ENCODE measurements at regions not wholly inside any gene's neighbourhood (a gene's known extent, or its start where the extent isn't known, plus 50 kb on each side); places are given as distances from the start of the nearest gene placed in this dataset.
"Not testable (repeated sequence)": the region's sequence is repeated elsewhere in the genome, so short reads cannot be mapped to it uniquely, and the experiment has no call there.

DNA sequence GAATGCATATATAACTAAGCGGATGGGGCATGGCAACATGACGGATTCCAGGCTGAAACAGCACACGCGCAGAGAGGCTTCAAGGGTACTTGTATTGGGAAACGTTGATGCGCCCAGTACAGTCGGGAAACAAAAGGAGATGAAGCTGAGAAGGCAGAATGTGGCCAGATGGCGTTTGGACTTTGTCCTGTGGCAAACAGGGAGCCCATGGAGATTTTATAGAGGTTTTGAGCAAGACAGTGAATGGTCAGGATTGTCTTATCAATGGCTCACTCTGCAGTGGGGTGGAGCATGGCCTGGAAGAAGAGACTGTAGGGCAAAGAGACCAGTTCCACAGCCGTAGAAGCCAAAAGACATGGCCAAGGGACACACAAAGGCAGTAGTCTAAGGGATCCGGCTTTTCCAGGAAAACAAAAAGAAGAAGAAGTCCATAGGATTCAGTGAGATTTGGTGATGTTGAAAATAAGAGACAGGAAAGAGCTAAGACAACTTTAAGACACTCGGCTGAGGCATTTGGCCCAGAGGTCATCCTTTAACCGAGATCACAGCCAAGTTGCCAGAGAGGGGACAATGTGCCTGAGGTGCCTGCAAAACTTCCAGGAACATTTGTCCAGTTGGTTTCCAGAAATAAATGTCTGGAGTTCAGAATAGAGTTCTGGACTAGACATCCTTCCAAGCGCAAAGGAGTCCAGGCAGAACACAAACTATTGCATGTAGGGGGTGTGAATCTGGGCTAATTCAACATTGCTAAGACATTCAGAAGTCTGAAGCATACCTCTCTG, 123.0 kb upstream of the RREB1 start:
- no peak for DNase-seq (ENCODE audit: low spot score, unreplicated experiment)
- Mint-ChIP-seq H3K4me1 (ENCODE audit: low read depth) (no peaks in the 10 kb centered on the region), H3K36me3 (ENCODE audit: insufficient read depth) (no peaks in the 10 kb centered on the region), H3K27ac (no peak overlapping the region), H3K4me3 (ENCODE audit: low read depth) (no peak overlapping the region), H3K9me3 (ENCODE audit: low read depth) (no peaks in the 10 kb centered on the region), H3K27me3 (peaks cover 6% of the 10 kb centered on the region)
- TF ChIP-seq, protein P1, sequence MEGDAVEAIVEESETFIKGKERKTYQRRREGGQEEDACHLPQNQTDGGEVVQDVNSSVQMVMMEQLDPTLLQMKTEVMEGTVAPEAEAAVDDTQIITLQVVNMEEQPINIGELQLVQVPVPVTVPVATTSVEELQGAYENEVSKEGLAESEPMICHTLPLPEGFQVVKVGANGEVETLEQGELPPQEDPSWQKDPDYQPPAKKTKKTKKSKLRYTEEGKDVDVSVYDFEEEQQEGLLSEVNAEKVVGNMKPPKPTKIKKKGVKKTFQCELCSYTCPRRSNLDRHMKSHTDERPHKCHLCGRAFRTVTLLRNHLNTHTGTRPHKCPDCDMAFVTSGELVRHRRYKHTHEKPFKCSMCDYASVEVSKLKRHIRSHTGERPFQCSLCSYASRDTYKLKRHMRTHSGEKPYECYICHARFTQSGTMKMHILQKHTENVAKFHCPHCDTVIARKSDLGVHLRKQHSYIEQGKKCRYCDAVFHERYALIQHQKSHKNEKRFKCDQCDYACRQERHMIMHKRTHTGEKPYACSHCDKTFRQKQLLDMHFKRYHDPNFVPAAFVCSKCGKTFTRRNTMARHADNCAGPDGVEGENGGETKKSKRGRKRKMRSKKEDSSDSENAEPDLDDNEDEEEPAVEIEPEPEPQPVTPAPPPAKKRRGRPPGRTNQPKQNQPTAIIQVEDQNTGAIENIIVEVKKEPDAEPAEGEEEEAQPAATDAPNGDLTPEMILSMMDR (IDR thresholded peaks at IDR 0.05; ENCODE audit: unreplicated experiment): no peak

DNA sequence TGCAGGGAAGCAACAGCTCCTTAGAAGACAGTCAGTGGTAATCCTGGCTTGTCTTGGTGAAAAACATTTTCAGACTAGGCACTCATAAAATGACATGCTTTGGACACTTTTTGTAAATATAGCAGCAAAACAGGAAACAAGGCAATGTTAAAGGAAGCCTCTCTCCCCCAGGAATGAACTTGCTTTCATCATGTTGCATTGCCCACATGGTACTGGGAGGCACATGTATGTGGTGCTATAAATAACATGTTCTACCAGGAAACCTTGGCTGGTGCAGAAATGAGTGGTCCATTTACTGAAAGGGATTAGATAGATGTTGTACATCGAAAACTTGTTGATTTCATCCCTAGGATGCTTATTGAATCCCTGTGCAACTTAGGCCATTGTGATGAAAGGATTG, 121.4 kb upstream of the RREB1 start:
- DNase-seq (ENCODE audit: low spot score, unreplicated experiment): no peak
- no peak overlapping the region for H3K27ac Mint-ChIP-seq
- TF ChIP-seq, protein P1 (IDR thresholded peaks at IDR 0.05; ENCODE audit: unreplicated experiment): no peak
- no peaks in the 10 kb centered on the region for H3K9me3 Mint-ChIP-seq (ENCODE audit: low read depth)
- no peak overlapping the region for H3K4me3 Mint-ChIP-seq (ENCODE audit: low read depth)
- H3K36me3 Mint-ChIP-seq (ENCODE audit: insufficient read depth): no peaks in the 10 kb centered on the region
- H3K27me3 Mint-ChIP-seq: peaks cover 6% of the 10 kb centered on the region
- H3K4me1 Mint-ChIP-seq (ENCODE audit: low read depth): no peaks in the 10 kb centered on the region

DNA sequence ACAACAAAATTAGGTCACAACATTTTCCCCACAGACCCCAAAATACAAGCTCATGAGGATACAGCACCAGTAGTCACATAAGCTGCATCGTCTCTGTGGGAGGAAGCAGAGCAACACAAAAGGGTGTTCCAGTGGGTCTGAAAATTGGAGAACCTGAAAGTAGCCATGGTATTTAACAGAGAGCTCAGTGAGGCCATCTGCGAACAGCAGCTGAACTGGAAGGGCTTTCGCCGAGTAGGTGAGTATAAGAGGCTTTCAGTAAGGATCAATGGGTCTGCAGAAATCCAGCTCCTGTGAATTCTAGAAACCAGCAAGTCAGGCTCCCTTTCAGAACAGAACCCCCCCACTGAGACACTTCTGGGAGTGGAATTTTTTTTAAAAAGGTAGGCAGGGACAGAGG, 120.0 kb upstream of the RREB1 start:
- Mint-ChIP-seq H3K36me3 (ENCODE audit: insufficient read depth) (no peaks in the 10 kb centered on the region), H3K4me1 (ENCODE audit: low read depth) (no peaks in the 10 kb centered on the region), H3K4me3 (ENCODE audit: low read depth) (no peak overlapping the region), H3K27me3 (peaks cover 4% of the 10 kb centered on the region), H3K27ac (no peak overlapping the region), H3K9me3 (ENCODE audit: low read depth) (no peaks in the 10 kb centered on the region)
- DNase-seq (ENCODE audit: low spot score, unreplicated experiment): no peak
- TF ChIP-seq, protein P1 (IDR thresholded peaks at IDR 0.05; ENCODE audit: unreplicated experiment): no peak

DNA sequence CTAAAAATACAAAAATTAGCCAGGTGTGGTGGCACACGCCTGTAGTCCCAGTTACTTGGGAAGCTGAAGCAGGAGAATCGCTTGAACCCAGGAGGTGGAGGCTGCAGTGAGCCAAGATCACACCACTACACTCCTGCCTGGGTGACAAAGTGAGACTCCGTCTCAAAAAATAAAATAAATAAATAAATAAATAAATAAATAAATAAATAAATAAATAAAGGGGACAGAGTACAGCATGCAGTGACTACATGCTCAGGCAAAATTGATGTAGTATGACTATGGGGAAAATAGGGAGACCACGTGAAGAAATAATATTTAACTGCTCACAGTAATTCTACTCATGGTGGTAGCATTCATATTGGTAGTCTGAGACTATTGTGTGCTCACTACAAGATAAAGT, 117.7 kb upstream of the RREB1 start:
- H3K27ac Mint-ChIP-seq; H3K4me1 Mint-ChIP-seq (ENCODE audit: low read depth); H3K27me3 Mint-ChIP-seq; H3K4me3 Mint-ChIP-seq (ENCODE audit: low read depth); H3K9me3 Mint-ChIP-seq (ENCODE audit: low read depth); DNase-seq (ENCODE audit: low spot score, unreplicated experiment); H3K36me3 Mint-ChIP-seq (ENCODE audit: insufficient read depth): not testable (repeated sequence)

DNA sequence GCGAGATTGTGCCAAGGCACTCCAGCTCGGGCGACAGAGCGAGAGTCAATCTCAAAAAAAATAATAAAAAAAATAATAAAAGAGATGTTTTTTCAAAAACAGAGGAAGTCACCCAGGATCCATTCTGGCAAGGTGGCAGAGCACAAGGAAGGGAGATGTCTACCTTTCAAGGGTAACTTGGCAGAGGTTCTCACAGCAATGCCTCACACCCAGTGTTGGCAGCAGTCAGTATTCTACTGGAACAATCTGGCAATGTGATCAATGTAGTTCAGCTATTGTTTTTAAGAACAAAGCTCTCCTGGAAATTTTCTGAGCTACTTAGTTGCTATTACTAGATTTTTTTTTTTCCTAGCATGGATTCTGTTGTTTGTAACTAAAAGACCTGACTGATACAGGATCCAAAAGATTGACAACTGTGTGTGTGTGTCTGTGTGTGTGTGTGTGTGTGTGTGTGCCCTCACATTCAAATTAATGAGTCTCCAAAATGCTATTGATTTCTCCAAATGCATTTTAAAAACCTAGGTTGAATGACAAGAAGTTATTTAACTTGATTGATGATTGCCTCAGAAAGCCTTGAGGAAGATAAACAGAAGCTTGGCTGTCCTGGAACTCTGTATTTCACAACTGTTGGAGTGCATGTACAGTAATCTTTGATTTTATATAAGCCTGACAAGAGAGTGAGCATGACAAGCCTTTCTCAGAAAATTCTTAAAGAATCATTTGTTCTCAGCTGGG, 114.1 kb upstream of the RREB1 start:
- Mint-ChIP-seq H3K9me3 (ENCODE audit: low read depth) (no peaks in the 10 kb centered on the region), H3K4me1 (ENCODE audit: low read depth) (peaks cover 15% of the 10 kb centered on the region), H3K27ac (no peak overlapping the region), H3K4me3 (ENCODE audit: low read depth) (no peak overlapping the region), H3K27me3 (no peaks in the 10 kb centered on the region), H3K36me3 (ENCODE audit: insufficient read depth) (no peaks in the 10 kb centered on the region)
- TF ChIP-seq, protein P1 (IDR thresholded peaks at IDR 0.05; ENCODE audit: unreplicated experiment): no peak
- no peak for DNase-seq (ENCODE audit: low spot score, unreplicated experiment)

Data from progenitor cell of endocrine pancreas (in vitro differentiated cells).